Spleen (tissue), 11 donors: ENCODE measurements at regions not wholly inside any gene's neighbourhood (a gene's known extent, or its start where the extent isn't known, plus 50 kb on each side); places are given as distances from the start of the nearest gene placed in this dataset.

Experiments used
- DNase-seq: peaks from one replicate; pipeline ENCODE4 v3.0.0-alpha.2; 2020
- H3K27ac ChIP-seq, 8 donors: fragments of 200-600 bp; sonication (generic) in 7 of 8; 1 replicate in 4 of 8; 2 replicates in 4 of 8; pipeline versions ENCODE4 v1.5.0 to v1.8.0; 2016 to 2021; ENCODE audit warnings: inconsistent platforms in 4 of 8, mild to moderate bottlenecking in 4 of 8, moderate library complexity in 1 of 8
- H3K27me3 ChIP-seq, 7 donors: fragments of 200-600 bp; sonication (generic) in 6 of 7; replicated peaks in 1 of 7; 1 replicate in 4 of 7; 2 replicates in 3 of 7; pipeline versions ENCODE4 v1.5.0 to v1.8.0; 2016 to 2021; ENCODE audit warnings: inconsistent platforms in 3 of 7, mild to moderate bottlenecking in 1 of 7
- H3K36me3 ChIP-seq, 6 donors: fragments of 200-600 bp; sonication (generic) in 5 of 6; 1 replicate in 4 of 6; 2 replicates in 2 of 6; pipeline versions ENCODE4 v1.5.0 to v1.8.0; 2016 to 2021; ENCODE audit warnings: inconsistent platforms in 2 of 6
- H3K4me1 ChIP-seq, 6 donors: fragments of 200-600 bp; sonication (generic) in 5 of 6; 1 replicate in 3 of 6; 2 replicates in 3 of 6; pipeline versions ENCODE4 v1.5.0 to v1.8.0; 2016 to 2021; ENCODE audit warnings: inconsistent platforms in 3 of 6
- H3K4me3 ChIP-seq, 8 donors: fragments of 200-600 bp; sonication (generic) in 7 of 8; 1 replicate in 4 of 8; 2 replicates in 4 of 8; pipeline versions ENCODE4 v1.5.0 to v1.8.0; 2016 to 2021; ENCODE audit warnings: inconsistent platforms in 4 of 8, mild to moderate bottlenecking in 4 of 8, moderate library complexity in 2 of 8
- H3K9me3 ChIP-seq, 8 donors: fragments of 200-600 bp; sonication (generic) in 7 of 8; 1 replicate in 4 of 8; 2 replicates in 4 of 8; pipeline versions ENCODE4 v1.5.0 to v1.8.0; 2016 to 2021; ENCODE audit warnings: inconsistent platforms in 4 of 8
- POLR2A ChIP-seq, 3 donors: fragments of 450-650 bp; IDR thresholded peaks; one replicate each; pipeline ENCODE4 v1.5.1; 2017; ENCODE audit warnings: antibody characterized with exemption in 3 of 3, mild to moderate bottlenecking in 1 of 3
- POLR2AphosphoS5 ChIP-seq, 3 donors: sonication (generic); formaldehyde crosslinking; IDR thresholded peaks; one replicate each; pipeline ENCODE4 v1.5.1; 2017; ENCODE audit warnings: antibody characterized with exemption in 3 of 3
- WGBS, 5 donors: extraction: QIAGEN DNeasy Blood & Tissue Kit in 3 of 5; methylation state at CpG; one replicate each; pipeline versions ENCODE4 v1.1.5 to v1.1.7; 2013 to 2018; 5-methylcytosine and 5-hydroxymethylcytosine counted together
- intact Hi-C: fragments of 100-400 bp; cut with DNase I; formaldehyde crosslinking; loops from one replicate; pipeline ENCODE4 v1.15.0; 2023; ENCODE audit warnings: low total_unique reads
- TF ChIP-seq, protein P1 (sequence below), 11 experiments: fragments of 200-600 bp in 7 of 11; fragments of 450-650 bp in 4 of 11; sonication (generic) in 4 of 11; IDR thresholded peaks in 8 of 11; conservative IDR thresholded peaks in 3 of 11; 1 replicate in 7 of 11; 2 replicates in 4 of 11; pipeline versions ENCODE4 v1.4.0 to v1.8.0; 2016 to 2021; ENCODE audit warnings: antibody characterized with exemption in 11 of 11, inconsistent platforms in 4 of 11, mild to moderate bottlenecking in 1 of 11
- donor health status: healthy with polysubstance abuse.
- donor health status: DM: no; HTN: no; CAD: no; lungs with moderate emphysema.
- donor health status: DM: no; HTN: no; CAD: no.
- donor health status: Bipolar disorder and iron deficiency.
- donor health status: healthy.
- donor health status: DM: no; HTN: no; CAD: no.
- donor health status: DM: yes; HTN: yes; CAD: no.

DNA sequence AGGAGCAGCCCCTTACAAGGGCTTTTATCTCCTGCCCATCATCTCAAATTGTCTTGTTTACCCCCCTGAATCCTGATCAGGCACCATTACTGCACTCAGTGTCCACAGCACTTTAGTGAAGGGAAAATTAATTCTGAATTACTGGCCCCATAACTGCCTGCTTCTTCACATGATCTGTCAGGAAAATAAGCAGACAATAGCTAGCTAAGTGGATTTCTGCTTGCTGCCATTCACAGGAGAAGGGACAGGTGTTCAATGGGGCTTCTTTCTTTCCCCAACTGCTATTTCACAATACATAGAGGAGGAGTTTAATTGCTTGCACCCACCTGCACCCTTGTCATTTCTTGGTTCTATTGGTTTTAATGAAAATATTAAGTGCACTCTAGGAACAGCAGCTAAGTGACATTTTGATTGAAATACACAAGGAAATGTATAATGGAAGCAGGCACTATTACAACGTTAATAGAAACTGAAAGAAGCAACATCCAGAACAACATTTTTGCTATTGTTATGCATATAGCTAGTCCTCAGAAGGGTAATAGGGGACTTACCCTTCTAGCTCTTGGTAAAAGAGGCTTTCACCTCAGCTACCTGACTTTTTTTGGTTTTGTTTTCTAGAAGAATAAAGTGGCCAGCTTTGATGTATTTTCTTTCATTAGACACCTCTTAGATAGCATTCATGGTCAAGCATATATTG is 599.3 kb upstream of the TLE4 start:
- H3K4me1 ChIP-seq = no peaks in the 10 kb centered on the region
- H3K36me3 ChIP-seq = no peaks in the 10 kb centered on the region
- intact Hi-C loops = no loop called here
- no peak for DNase-seq
- TF ChIP-seq POLR2AphosphoS5 (IDR thresholded peaks at IDR 0.05) = no peak
- TF ChIP-seq, protein P1, sequence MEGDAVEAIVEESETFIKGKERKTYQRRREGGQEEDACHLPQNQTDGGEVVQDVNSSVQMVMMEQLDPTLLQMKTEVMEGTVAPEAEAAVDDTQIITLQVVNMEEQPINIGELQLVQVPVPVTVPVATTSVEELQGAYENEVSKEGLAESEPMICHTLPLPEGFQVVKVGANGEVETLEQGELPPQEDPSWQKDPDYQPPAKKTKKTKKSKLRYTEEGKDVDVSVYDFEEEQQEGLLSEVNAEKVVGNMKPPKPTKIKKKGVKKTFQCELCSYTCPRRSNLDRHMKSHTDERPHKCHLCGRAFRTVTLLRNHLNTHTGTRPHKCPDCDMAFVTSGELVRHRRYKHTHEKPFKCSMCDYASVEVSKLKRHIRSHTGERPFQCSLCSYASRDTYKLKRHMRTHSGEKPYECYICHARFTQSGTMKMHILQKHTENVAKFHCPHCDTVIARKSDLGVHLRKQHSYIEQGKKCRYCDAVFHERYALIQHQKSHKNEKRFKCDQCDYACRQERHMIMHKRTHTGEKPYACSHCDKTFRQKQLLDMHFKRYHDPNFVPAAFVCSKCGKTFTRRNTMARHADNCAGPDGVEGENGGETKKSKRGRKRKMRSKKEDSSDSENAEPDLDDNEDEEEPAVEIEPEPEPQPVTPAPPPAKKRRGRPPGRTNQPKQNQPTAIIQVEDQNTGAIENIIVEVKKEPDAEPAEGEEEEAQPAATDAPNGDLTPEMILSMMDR (IDR thresholded peaks at IDR 0.05 in 8 of 11, conservative IDR thresholded peaks at IDR 0.05 in 3 of 11) = no peak
- no peak for TF ChIP-seq POLR2A (IDR thresholded peaks at IDR 0.05)
- 12 to 39% (median 27%) methylated on average over 1 of the region's 1 CpG for WGBS, 5 donors
- H3K4me3 ChIP-seq = no peak overlapping the region
- H3K27me3 ChIP-seq = no peaks in the 10 kb centered on the region
- no peaks in the 10 kb centered on the region for H3K9me3 ChIP-seq
- H3K27ac ChIP-seq = no peak overlapping the region

DNA sequence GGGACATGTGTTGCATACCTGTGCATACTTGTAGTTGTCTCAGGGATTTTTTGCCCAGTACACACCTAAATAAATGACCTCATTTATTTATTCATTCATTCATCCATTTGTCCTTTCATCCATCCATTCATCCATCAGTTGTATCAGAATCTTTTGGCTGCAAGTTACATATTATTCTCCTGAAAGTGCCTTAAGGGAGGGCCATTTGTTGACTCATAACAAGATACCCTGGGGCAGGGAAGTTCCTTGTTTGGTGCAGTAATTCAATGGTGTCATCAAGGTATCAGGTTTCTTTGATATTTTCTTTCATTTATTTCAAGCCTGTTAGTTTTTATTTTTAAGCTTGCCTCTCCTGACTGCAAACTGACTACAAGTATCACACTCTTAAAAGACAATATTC is 597.9 kb upstream of the TLE4 start:
- no peaks in the 10 kb centered on the region for H3K27me3 ChIP-seq
- no peaks in the 10 kb centered on the region for H3K9me3 ChIP-seq
- DNase-seq = no peak
- TF ChIP-seq POLR2A (IDR thresholded peaks at IDR 0.05) (no peak), POLR2AphosphoS5 (IDR thresholded peaks at IDR 0.05) (no peak)
- TF ChIP-seq, protein P1 (IDR thresholded peaks at IDR 0.05 in 8 of 11, conservative IDR thresholded peaks at IDR 0.05 in 3 of 11) = no peak
- intact Hi-C loops = no loop called here
- H3K36me3 ChIP-seq = no peaks in the 10 kb centered on the region
- H3K4me1 ChIP-seq = no peaks in the 10 kb centered on the region
- H3K4me3 ChIP-seq = no peak overlapping the region
- H3K27ac ChIP-seq = no peak overlapping the region

DNA sequence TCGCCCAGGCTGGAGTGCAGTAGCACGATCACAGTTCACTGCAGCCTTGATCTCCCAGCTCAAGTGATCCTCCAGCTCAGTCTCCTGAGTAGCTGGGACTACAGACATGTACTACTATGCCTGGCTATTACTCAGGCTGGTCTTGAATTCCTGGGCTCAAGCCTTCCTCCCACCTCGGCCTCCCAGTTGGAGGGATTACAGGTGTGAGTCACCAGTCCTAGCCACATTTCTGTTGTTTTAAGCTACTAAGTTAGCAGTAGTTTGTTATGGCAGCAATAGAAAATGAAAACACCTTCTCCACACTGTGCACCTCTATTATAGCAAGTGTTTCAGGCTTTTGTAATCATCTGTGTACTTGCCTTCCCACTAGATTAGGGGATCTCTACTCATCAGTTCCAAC is 588.9 kb upstream of the TLE4 start:
- Histone ChIP-seq H3K4me1 (no peaks in the 10 kb centered on the region), H3K27ac (no peak overlapping the region), H3K4me3 (no peak overlapping the region), H3K36me3 (no peaks in the 10 kb centered on the region), H3K9me3 (no peaks in the 10 kb centered on the region), H3K27me3 (no peaks in the 10 kb centered on the region)
- intact Hi-C loops = no loop called here
- TF ChIP-seq POLR2A (IDR thresholded peaks at IDR 0.05) (no peak), POLR2AphosphoS5 (IDR thresholded peaks at IDR 0.05) (no peak)
- TF ChIP-seq, protein P1 (IDR thresholded peaks at IDR 0.05 in 8 of 11, conservative IDR thresholded peaks at IDR 0.05 in 3 of 11) = no peak
- WGBS, 5 donors = 82 to 93% (median 85%) methylated on average over 3 of the region's 3 CpGs
- DNase-seq = no peak

DNA sequence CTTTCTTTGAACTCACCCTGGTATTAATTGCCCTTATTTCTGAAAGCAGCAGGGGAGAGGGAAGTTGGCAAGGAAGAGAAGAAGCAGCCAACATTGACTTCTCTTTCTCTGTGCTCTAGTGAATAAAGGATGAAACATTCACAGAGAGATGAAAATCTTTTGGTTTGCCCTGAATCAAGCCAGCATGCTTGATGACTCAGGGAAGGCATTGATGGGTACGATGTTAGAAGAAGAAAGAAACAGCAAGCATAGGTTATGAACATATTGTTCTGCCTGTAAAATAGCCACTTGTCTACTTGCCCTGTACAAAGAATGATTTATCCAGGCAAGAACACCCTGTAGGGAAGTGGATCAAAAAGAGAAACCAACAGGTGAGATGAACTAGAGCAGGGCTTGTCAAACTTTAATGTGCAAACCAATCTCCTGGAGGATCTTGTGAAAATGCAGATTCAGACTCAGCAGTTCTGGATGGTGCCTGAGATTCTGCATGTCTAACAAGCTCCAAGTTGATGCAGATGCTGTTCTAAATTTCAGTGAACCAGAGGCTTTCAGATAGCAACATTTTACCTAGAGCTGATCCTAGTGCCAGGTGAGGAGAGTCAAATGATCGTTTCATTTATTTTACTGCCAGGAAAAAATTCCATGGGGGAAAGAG is 586.6 kb upstream of the TLE4 start:
- no peaks in the 10 kb centered on the region for H3K4me1 ChIP-seq
- WGBS, 5 donors = 68 to 84% (median 75%) methylated on average over 2 of the region's 2 CpGs
- H3K27me3 ChIP-seq = no peaks in the 10 kb centered on the region
- TF ChIP-seq POLR2AphosphoS5 (IDR thresholded peaks at IDR 0.05) (no peak), POLR2A (IDR thresholded peaks at IDR 0.05) (no peak)
- TF ChIP-seq, protein P1 (IDR thresholded peaks at IDR 0.05 in 8 of 11, conservative IDR thresholded peaks at IDR 0.05 in 3 of 11) = no peak
- H3K4me3 ChIP-seq = no peak overlapping the region
- no peaks in the 10 kb centered on the region for H3K9me3 ChIP-seq
- no peaks in the 10 kb centered on the region for H3K36me3 ChIP-seq
- no peak overlapping the region for H3K27ac ChIP-seq
- intact Hi-C loops = no loop called here
- DNase-seq = no peak
